ENCODE measurements at regions not wholly inside any gene's neighbourhood (a gene's known extent, or its start where the extent isn't known, plus 50 kb on each side); places are given as distances from the start of the nearest gene placed in this dataset.
"Not testable (repeated sequence)": the region's sequence is repeated elsewhere in the genome, so short reads cannot be mapped to it uniquely, and the experiment has no call there.

- peaks cover 54% of the 10 kb centered on the region for H3K9me3 Mint-ChIP-seq (ENCODE audit: unreplicated experiment)
- not testable (repeated sequence) for H3K4me3 Mint-ChIP-seq (ENCODE audit: unreplicated experiment); DNase-seq (ENCODE audit: extremely low spot score, unreplicated experiment); H3K27ac Mint-ChIP-seq (ENCODE audit: unreplicated experiment); H3K27me3 Mint-ChIP-seq (ENCODE audit: unreplicated experiment); H3K36me3 Mint-ChIP-seq (ENCODE audit: unreplicated experiment); H3K4me1 Mint-ChIP-seq (ENCODE audit: unreplicated experiment)
Measured at GRCh38 chr20:29031262-29031982, 2226.0 kb upstream of the DEFB115 start.

- H3K4me3 Mint-ChIP-seq (ENCODE audit: unreplicated experiment); H3K27me3 Mint-ChIP-seq (ENCODE audit: unreplicated experiment); H3K36me3 Mint-ChIP-seq (ENCODE audit: unreplicated experiment); H3K4me1 Mint-ChIP-seq (ENCODE audit: unreplicated experiment); H3K27ac Mint-ChIP-seq (ENCODE audit: unreplicated experiment); DNase-seq (ENCODE audit: extremely low spot score, unreplicated experiment): not testable (repeated sequence)
- peaks cover 37% of the 10 kb centered on the region for H3K9me3 Mint-ChIP-seq (ENCODE audit: unreplicated experiment)
Measured at GRCh38 chr20:29044239-29044638, 2213.2 kb upstream of the DEFB115 start.

GRCh38 chr20:29050008-29050606 is 2207.4 kb upstream of the DEFB115 start:
- not testable (repeated sequence) for H3K27ac Mint-ChIP-seq (ENCODE audit: unreplicated experiment); DNase-seq (ENCODE audit: extremely low spot score, unreplicated experiment); H3K4me1 Mint-ChIP-seq (ENCODE audit: unreplicated experiment); H3K4me3 Mint-ChIP-seq (ENCODE audit: unreplicated experiment); H3K27me3 Mint-ChIP-seq (ENCODE audit: unreplicated experiment); H3K36me3 Mint-ChIP-seq (ENCODE audit: unreplicated experiment)
- H3K9me3 Mint-ChIP-seq (ENCODE audit: unreplicated experiment) = peaks cover 53% of the 10 kb centered on the region

- H3K4me3 Mint-ChIP-seq (ENCODE audit: unreplicated experiment); DNase-seq (ENCODE audit: extremely low spot score, unreplicated experiment); H3K27me3 Mint-ChIP-seq (ENCODE audit: unreplicated experiment); H3K36me3 Mint-ChIP-seq (ENCODE audit: unreplicated experiment); H3K4me1 Mint-ChIP-seq (ENCODE audit: unreplicated experiment); H3K27ac Mint-ChIP-seq (ENCODE audit: unreplicated experiment): not testable (repeated sequence)
- H3K9me3 Mint-ChIP-seq (ENCODE audit: unreplicated experiment) = peaks cover 56% of the 10 kb centered on the region
Measured at GRCh38 chr20:29057866-29058484, 2199.5 kb upstream of the DEFB115 start.

- not testable (repeated sequence) for H3K27ac Mint-ChIP-seq (ENCODE audit: unreplicated experiment); DNase-seq (ENCODE audit: extremely low spot score, unreplicated experiment); H3K36me3 Mint-ChIP-seq (ENCODE audit: unreplicated experiment); H3K4me1 Mint-ChIP-seq (ENCODE audit: unreplicated experiment); H3K27me3 Mint-ChIP-seq (ENCODE audit: unreplicated experiment); H3K4me3 Mint-ChIP-seq (ENCODE audit: unreplicated experiment)
- H3K9me3 Mint-ChIP-seq (ENCODE audit: unreplicated experiment) = peaks cover 61% of the 10 kb centered on the region
Measured at GRCh38 chr20:29062451-29062850, 2195.0 kb upstream of the DEFB115 start.

- H3K27me3 Mint-ChIP-seq (ENCODE audit: unreplicated experiment); H3K4me1 Mint-ChIP-seq (ENCODE audit: unreplicated experiment); H3K27ac Mint-ChIP-seq (ENCODE audit: unreplicated experiment); DNase-seq (ENCODE audit: extremely low spot score, unreplicated experiment); H3K4me3 Mint-ChIP-seq (ENCODE audit: unreplicated experiment); H3K36me3 Mint-ChIP-seq (ENCODE audit: unreplicated experiment): not testable (repeated sequence)
- peaks cover 53% of the 10 kb centered on the region for H3K9me3 Mint-ChIP-seq (ENCODE audit: unreplicated experiment)
Measured at GRCh38 chr20:29066341-29066740, 2191.1 kb upstream of the DEFB115 start.

- H3K27ac Mint-ChIP-seq (ENCODE audit: unreplicated experiment); H3K4me1 Mint-ChIP-seq (ENCODE audit: unreplicated experiment); H3K27me3 Mint-ChIP-seq (ENCODE audit: unreplicated experiment); H3K36me3 Mint-ChIP-seq (ENCODE audit: unreplicated experiment); H3K4me3 Mint-ChIP-seq (ENCODE audit: unreplicated experiment); DNase-seq (ENCODE audit: extremely low spot score, unreplicated experiment): not testable (repeated sequence)
- peaks cover 46% of the 10 kb centered on the region for H3K9me3 Mint-ChIP-seq (ENCODE audit: unreplicated experiment)
Measured at GRCh38 chr20:29073640-29074039, 2183.8 kb upstream of the DEFB115 start.

- no peak for TF ChIP-seq CTCF (IDR thresholded peaks at IDR 0.05)
- Mint-ChIP-seq H3K9me3 (ENCODE audit: unreplicated experiment) (peaks cover 51% of the 10 kb centered on the region), H3K4me3 (ENCODE audit: unreplicated experiment) (no peak overlapping the region), H3K36me3 (ENCODE audit: unreplicated experiment) (no peaks in the 10 kb centered on the region), H3K27ac (ENCODE audit: unreplicated experiment) (no peak overlapping the region), H3K4me1 (ENCODE audit: unreplicated experiment) (no peaks in the 10 kb centered on the region), H3K27me3 (ENCODE audit: unreplicated experiment) (no peaks in the 10 kb centered on the region)
- DNase-seq (ENCODE audit: extremely low spot score, unreplicated experiment) = no peak
Measured at GRCh38 chr20:29079769-29080690, 2177.4 kb upstream of the DEFB115 start.

GRCh38 chr20:29081712-29082111 is 2175.8 kb upstream of the DEFB115 start:
- H3K27ac Mint-ChIP-seq (ENCODE audit: unreplicated experiment); DNase-seq (ENCODE audit: extremely low spot score, unreplicated experiment); H3K36me3 Mint-ChIP-seq (ENCODE audit: unreplicated experiment); H3K27me3 Mint-ChIP-seq (ENCODE audit: unreplicated experiment); H3K4me3 Mint-ChIP-seq (ENCODE audit: unreplicated experiment); H3K4me1 Mint-ChIP-seq (ENCODE audit: unreplicated experiment): not testable (repeated sequence)
- peaks cover 50% of the 10 kb centered on the region for H3K9me3 Mint-ChIP-seq (ENCODE audit: unreplicated experiment)

Measured in osteocyte (in vitro differentiated cells).